GM12891 (cell line): ENCODE measurements at regions not wholly inside any gene's neighbourhood (a gene's known extent, or its start where the extent isn't known, plus 50 kb on each side); places are given as distances from the start of the nearest gene placed in this dataset.

Experiments
- PAX5 ChIP-seq: IDR thresholded peaks from 2 replicates; pipeline ENCODE4 v1.6.1; 2011; ENCODE audit warnings: low read length, moderate library complexity, mild to moderate bottlenecking; ENCODE audit not compliant: insufficient read depth, severe bottlenecking
- POLR2A ChIP-seq: IDR thresholded peaks from 2 replicates; pipeline ENCODE4 v1.6.1; 2011; ENCODE audit warnings: low read depth, low read length, control low read depth
- POLR2AphosphoS5 ChIP-seq: IDR thresholded peaks from 2 replicates; pipeline ENCODE4 v1.6.1; 2011; ENCODE audit warnings: low read depth, low read length, control low read depth
- POU2F2 ChIP-seq: IDR thresholded peaks from 2 replicates; pipeline ENCODE4 v1.6.1; 2011; ENCODE audit warnings: low read depth, mild to moderate bottlenecking, control low read depth, low read length, moderate library complexity
- SPI1 ChIP-seq: IDR thresholded peaks from 2 replicates; pipeline ENCODE4 v1.6.1; 2011; ENCODE audit warnings: low read depth, low read length, control low read depth
- TAF1 ChIP-seq: IDR thresholded peaks from 2 replicates; pipeline ENCODE4 v1.6.1; 2011; ENCODE audit warnings: low read depth, low read length, control low read depth

DNA sequence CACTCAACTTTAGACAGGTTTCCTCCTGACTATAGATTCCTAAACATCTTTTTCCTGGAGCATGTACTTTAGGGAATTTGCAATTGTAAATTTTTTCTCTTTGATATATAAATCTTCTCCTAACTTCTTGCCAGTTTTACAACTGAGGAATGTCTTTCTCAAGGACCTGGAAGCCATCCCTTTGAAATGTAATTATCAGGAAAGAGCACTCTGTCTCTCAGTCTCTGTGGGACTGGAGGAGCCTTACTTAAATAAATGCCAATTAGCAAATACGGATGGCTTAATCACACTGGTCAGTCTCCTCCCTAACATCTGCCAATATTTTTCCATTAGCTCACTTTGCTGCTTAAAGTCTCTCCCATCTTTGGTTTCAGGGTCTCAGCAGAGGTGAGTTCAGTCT is 344.3 kb upstream of the ARRDC3 start:
- no peak for TF ChIP-seq POLR2A
- TF ChIP-seq PAX5 = no peak
- TF ChIP-seq TAF1 = no peak
- TF ChIP-seq POLR2AphosphoS5 = no peak
- no peak for TF ChIP-seq SPI1
- no peak for TF ChIP-seq POU2F2
